Psoas muscle (tissue), 7 donors: ENCODE measurements at regions not wholly inside any gene's neighbourhood (a gene's known extent, or its start where the extent isn't known, plus 50 kb on each side); places are given as distances from the start of the nearest gene placed in this dataset.

Source experiments
- ATAC-seq, 4 donors: fragments of 200-7000 bp; cut with Tn5 transposase; one replicate each; pipeline ENCODE4 v1.9.1; 2020; ENCODE audit warnings: moderate library complexity in 3 of 4, mild to moderate bottlenecking in 2 of 4
- DNase-seq, 2 donors: peaks; one replicate each; pipeline ENCODE4 v3.0.0-alpha.2; 2020
- H3K27ac ChIP-seq: fragments of 200-600 bp; one replicate; pipeline ENCODE4 v1.8.0; 2022
- H3K27me3 ChIP-seq, 3 donors: fragments of 200-600 bp in 1 of 3; one replicate each; pipeline versions ENCODE4 v1.6.1 to v1.8.0; 2013 to 2022; ENCODE audit warnings: low read length in 2 of 3, mild to moderate bottlenecking in 2 of 3, moderate library complexity in 1 of 3; ENCODE audit not compliant: insufficient read depth in 3 of 3
- H3K36me3 ChIP-seq, 2 donors: fragments of 200-600 bp in 1 of 2; one replicate each; pipeline versions ENCODE4 v1.6.1 to v1.8.0; 2013 to 2022; ENCODE audit warnings: low read depth in 1 of 2, mild to moderate bottlenecking in 1 of 2, moderate library complexity in 1 of 2; ENCODE audit not compliant: insufficient read depth in 1 of 2
- H3K4me1 ChIP-seq: fragments of 200-600 bp; one replicate; pipeline ENCODE4 v1.8.0; 2022
- H3K4me3 ChIP-seq: fragments of 200-600 bp; one replicate; pipeline ENCODE4 v1.8.0; 2022; ENCODE audit warnings: mild to moderate bottlenecking
- H3K9me3 ChIP-seq: fragments of 200-600 bp; one replicate; pipeline ENCODE4 v1.8.0; 2022
- whole genome bisulfite sequencing, 3 donors: extraction: QIAGEN DNeasy Blood & Tissue Kit; methylation state at CpG; one replicate each; pipeline versions ENCODE4 v1.1.6 to v1.1.7; 2013; 5-methylcytosine and 5-hydroxymethylcytosine counted together
- intact Hi-C, 2 donors: fragments of 100-400 bp; cut with DNase I; formaldehyde crosslinking; loops; one replicate each; pipeline versions ENCODE4 v1.11.0 to v1.14.2; 2022
- TF ChIP-seq, protein P1 (sequence below): fragments of 200-600 bp; IDR thresholded peaks from one replicate; pipeline ENCODE4 v1.8.0; 2022; ENCODE audit warnings: antibody characterized with exemption
- donor health status: healthy with polysubstance abuse.
- donor health status: DM: no; HTN: no; CAD: no; lungs with moderate emphysema.
- donor health status: Bipolar disorder and iron deficiency.
- donor health status: healthy.
- donor health status: DM: yes; HTN: yes; CAD: no.
- donor health status: DM: no; HTN: no; CAD: no.
- donor health status: DM: yes; HTN: yes; CAD: no.

GRCh38 chr4:169859366-169860216 lies 101.8 kb upstream of the HPF1 start:
- Histone ChIP-seq H3K27me3 (no peaks in the 10 kb centered on the region), H3K27ac (no peak overlapping the region), H3K4me3 (no peak overlapping the region), H3K4me1 (no peaks in the 10 kb centered on the region), H3K36me3 (no peaks in the 10 kb centered on the region), H3K9me3 (no peaks in the 10 kb centered on the region)
- no peak for DNase-seq
- WGBS, 3 donors: 49 to 52% (median 52%) methylated on average over 14 of the region's 14 CpGs
- TF ChIP-seq, protein P1, sequence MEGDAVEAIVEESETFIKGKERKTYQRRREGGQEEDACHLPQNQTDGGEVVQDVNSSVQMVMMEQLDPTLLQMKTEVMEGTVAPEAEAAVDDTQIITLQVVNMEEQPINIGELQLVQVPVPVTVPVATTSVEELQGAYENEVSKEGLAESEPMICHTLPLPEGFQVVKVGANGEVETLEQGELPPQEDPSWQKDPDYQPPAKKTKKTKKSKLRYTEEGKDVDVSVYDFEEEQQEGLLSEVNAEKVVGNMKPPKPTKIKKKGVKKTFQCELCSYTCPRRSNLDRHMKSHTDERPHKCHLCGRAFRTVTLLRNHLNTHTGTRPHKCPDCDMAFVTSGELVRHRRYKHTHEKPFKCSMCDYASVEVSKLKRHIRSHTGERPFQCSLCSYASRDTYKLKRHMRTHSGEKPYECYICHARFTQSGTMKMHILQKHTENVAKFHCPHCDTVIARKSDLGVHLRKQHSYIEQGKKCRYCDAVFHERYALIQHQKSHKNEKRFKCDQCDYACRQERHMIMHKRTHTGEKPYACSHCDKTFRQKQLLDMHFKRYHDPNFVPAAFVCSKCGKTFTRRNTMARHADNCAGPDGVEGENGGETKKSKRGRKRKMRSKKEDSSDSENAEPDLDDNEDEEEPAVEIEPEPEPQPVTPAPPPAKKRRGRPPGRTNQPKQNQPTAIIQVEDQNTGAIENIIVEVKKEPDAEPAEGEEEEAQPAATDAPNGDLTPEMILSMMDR: no peak
- intact Hi-C loops: no loop called here
- ATAC-seq: no peak

GRCh38 chr4:169854090-169854489 lies 96.3 kb upstream of the HPF1 start:
- Histone ChIP-seq H3K9me3 (no peaks in the 10 kb centered on the region), H3K4me3 (no peak overlapping the region), H3K36me3 (no peaks in the 10 kb centered on the region), H3K4me1 (no peaks in the 10 kb centered on the region), H3K27ac (no peak overlapping the region), H3K27me3 (no peaks in the 10 kb centered on the region)
- DNase-seq (no peak), ATAC-seq (no peak)
- WGBS, 3 donors: 38 to 45% (median 42%) methylated on average over 3 of the region's 3 CpGs
- intact Hi-C loops: no loop called here
- TF ChIP-seq, protein P1: no peak

- Histone ChIP-seq H3K27ac (no peak overlapping the region), H3K36me3 (no peaks in the 10 kb centered on the region), H3K27me3 (no peaks in the 10 kb centered on the region), H3K4me3 (no peak overlapping the region), H3K4me1 (no peaks in the 10 kb centered on the region), H3K9me3 (no peaks in the 10 kb centered on the region)
- DNase-seq: no peak
- intact Hi-C loops: no loop called here
- TF ChIP-seq, protein P1: no peak
- no peak for ATAC-seq
Observed at GRCh38 chr4:169852481-169852880, 94.7 kb upstream of the HPF1 start.

DNA sequence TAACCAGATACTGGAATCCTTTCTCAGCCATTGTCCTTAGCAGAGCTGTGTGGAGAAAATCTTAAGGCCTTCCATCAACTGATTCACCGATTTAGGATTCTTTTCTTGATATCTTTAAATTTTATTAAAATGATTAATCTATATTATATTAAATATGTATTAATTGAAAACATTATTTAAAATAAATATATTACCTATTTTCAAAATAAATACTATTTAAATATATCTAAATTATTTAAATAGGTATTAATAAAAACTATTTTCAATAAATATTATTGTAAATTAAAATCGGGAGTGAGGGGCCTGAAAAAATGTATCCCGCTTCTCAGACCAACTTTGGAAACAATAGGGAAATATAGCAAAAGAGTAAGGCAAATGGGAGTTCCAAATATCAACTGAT lies 94.0 kb upstream of the HPF1 start:
- Histone ChIP-seq H3K4me1 (no peaks in the 10 kb centered on the region), H3K9me3 (no peaks in the 10 kb centered on the region), H3K36me3 (no peaks in the 10 kb centered on the region), H3K27ac (no peak overlapping the region), H3K27me3 (no peaks in the 10 kb centered on the region), H3K4me3 (no peak overlapping the region)
- ATAC-seq: no peak
- intact Hi-C loops: no loop called here
- TF ChIP-seq, protein P1: no peak
- WGBS, 3 donors: 93 to 97% (median 94%) methylated on average over 3 of the region's 3 CpGs
- no peak for DNase-seq

- Histone ChIP-seq H3K4me1 (no peaks in the 10 kb centered on the region), H3K9me3 (no peaks in the 10 kb centered on the region), H3K36me3 (no peaks in the 10 kb centered on the region), H3K4me3 (no peak overlapping the region), H3K27ac (no peak overlapping the region), H3K27me3 (no peaks in the 10 kb centered on the region)
- intact Hi-C loops: no loop called here
- no peak for DNase-seq
- 44 to 59% (median 53%) methylated on average over 2 of the region's 2 CpGs for WGBS, 3 donors
- TF ChIP-seq, protein P1: no peak
- ATAC-seq: no peak
Observed at GRCh38 chr4:169849456-169849855, 91.7 kb upstream of the HPF1 start.
